ENCODE measurements at regions not wholly inside any gene's neighbourhood (a gene's known extent, or its start where the extent isn't known, plus 50 kb on each side); places are given as distances from the start of the nearest gene placed in this dataset.
"Not testable (repeated sequence)": the region's sequence is repeated elsewhere in the genome, so short reads cannot be mapped to it uniquely, and the experiment has no call there.

- H3K4me1 Mint-ChIP-seq; H3K9me3 Mint-ChIP-seq; H3K4me3 ChIP-seq (ENCODE audit: low read length in 2 of 2); H3K27me3 ChIP-seq (ENCODE audit: insufficient read depth, low read length); CTCF ChIA-PET (ENCODE audit: partially characterized antibody); H3K36me3 Mint-ChIP-seq; H3K4me3 Mint-ChIP-seq; H3K9me3 ChIP-seq (ENCODE audit: control insufficient read depth in 1 of 2, low read length in 2 of 2); H3K36me3 ChIP-seq (ENCODE audit: insufficient read depth, low read length); H3K27ac Mint-ChIP-seq; H3K4me1 ChIP-seq (ENCODE audit: insufficient read depth, low read length); H3K27me3 Mint-ChIP-seq; DNase-seq; H3K27ac ChIP-seq (ENCODE audit: low read depth, low read length); intact Hi-C loops (cut with micrococcal nuclease); POLR2A ChIA-PET (ENCODE audit: partially characterized antibody): not testable (repeated sequence)
Measured at GRCh38 chr15:67939588-67940323, 99.9 kb upstream of the RNU6-1 start.

DNA sequence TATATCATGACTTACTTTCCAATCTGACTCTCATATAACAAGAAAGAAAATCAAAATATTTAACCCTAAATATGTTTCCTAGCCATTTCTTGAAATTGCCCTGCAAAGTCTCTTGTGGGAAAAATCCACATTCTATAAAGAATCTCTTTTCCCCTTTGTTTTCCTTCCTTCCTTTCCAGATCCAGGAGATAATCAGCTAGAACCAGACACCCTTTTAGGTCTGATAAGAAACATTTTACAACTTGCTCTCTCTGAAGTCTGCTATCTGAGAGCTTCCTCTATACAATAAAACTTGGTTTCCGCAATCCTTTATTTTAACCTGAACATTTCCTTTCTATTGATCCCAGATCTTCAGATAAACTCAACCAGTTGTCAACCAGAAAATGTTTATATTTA, 100.5 kb upstream of the RNU6-1 start:
- no peak overlapping the region for H3K27ac Mint-ChIP-seq
- ChIA-PET CTCF (ENCODE audit: partially characterized antibody) (no interaction called here), POLR2A (ENCODE audit: partially characterized antibody) (no interaction called here)
- H3K9me3 ChIP-seq (ENCODE audit: control insufficient read depth in 1 of 2, low read length in 2 of 2) = no peaks in the 10 kb centered on the region
- intact Hi-C loops (cut with micrococcal nuclease) = no loop called here
- H3K4me1 Mint-ChIP-seq = no peaks in the 10 kb centered on the region
- no peaks in the 10 kb centered on the region for H3K27me3 ChIP-seq (ENCODE audit: insufficient read depth, low read length)
- no peaks in the 10 kb centered on the region for H3K36me3 Mint-ChIP-seq
- no peaks in the 10 kb centered on the region for H3K9me3 Mint-ChIP-seq
- H3K4me1 ChIP-seq (ENCODE audit: insufficient read depth, low read length) = no peaks in the 10 kb centered on the region
- H3K36me3 ChIP-seq (ENCODE audit: insufficient read depth, low read length) = no peaks in the 10 kb centered on the region
- H3K4me3 Mint-ChIP-seq = no peak overlapping the region
- no peak overlapping the region for H3K4me3 ChIP-seq (ENCODE audit: low read length in 2 of 2)
- no peak for DNase-seq
- H3K27me3 Mint-ChIP-seq = peaks cover 0 to 3% of the 10 kb centered on the region in 2 donors
- no peak overlapping the region for H3K27ac ChIP-seq (ENCODE audit: low read depth, low read length)

GRCh38 chr15:67941648-67942310, 101.9 kb upstream of the RNU6-1 start:
- Histone ChIP-seq H3K4me3 (ENCODE audit: low read length in 2 of 2) (no peak overlapping the region), H3K27ac (ENCODE audit: low read depth, low read length) (no peak overlapping the region), H3K27me3 (ENCODE audit: insufficient read depth, low read length) (no peaks in the 10 kb centered on the region), H3K9me3 (ENCODE audit: control insufficient read depth in 1 of 2, low read length in 2 of 2) (no peaks in the 10 kb centered on the region), H3K36me3 (ENCODE audit: insufficient read depth, low read length) (no peaks in the 10 kb centered on the region), H3K4me1 (ENCODE audit: insufficient read depth, low read length) (no peaks in the 10 kb centered on the region)
- H3K4me3 Mint-ChIP-seq = no peak overlapping the region
- intact Hi-C loops (cut with micrococcal nuclease) = no loop called here
- H3K4me1 Mint-ChIP-seq = peaks cover under 1 to 4% (median 4%) of the 10 kb centered on the region in 4 donors
- H3K36me3 Mint-ChIP-seq = no peaks in the 10 kb centered on the region
- H3K27ac Mint-ChIP-seq = no peak overlapping the region
- peaks cover 0 to 3% of the 10 kb centered on the region in 2 donors for H3K27me3 Mint-ChIP-seq
- no peaks in the 10 kb centered on the region for H3K9me3 Mint-ChIP-seq
- DNase-seq = no peak
- POLR2A ChIA-PET (ENCODE audit: partially characterized antibody) = no interaction called here
- CTCF ChIA-PET (ENCODE audit: partially characterized antibody) = no interaction called here

DNA sequence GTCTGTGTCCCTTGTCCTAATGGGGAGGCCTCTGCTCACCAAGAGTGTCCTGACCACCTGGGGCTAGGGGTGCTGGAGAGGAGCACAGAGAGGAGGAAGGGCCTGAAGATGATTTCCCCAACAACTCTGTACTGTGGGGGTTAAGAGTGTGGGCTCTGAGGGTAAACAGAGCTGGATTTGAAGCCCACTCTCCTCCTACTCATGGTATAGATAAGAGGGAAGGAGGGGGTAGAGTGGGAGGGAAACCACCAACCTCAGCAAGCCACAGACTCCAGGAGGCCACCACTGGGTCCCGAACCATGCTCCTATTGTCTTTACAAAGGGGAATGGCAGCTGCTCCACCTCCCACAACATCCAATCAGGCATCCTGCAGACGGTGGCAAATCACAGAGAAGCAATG, 103.6 kb upstream of the RNU6-1 start:
- Histone ChIP-seq H3K36me3 (ENCODE audit: insufficient read depth, low read length) (no peaks in the 10 kb centered on the region), H3K4me1 (ENCODE audit: insufficient read depth, low read length) (no peaks in the 10 kb centered on the region), H3K9me3 (ENCODE audit: control insufficient read depth in 1 of 2, low read length in 2 of 2) (no peaks in the 10 kb centered on the region), H3K4me3 (ENCODE audit: low read length in 2 of 2) (no peak overlapping the region), H3K27me3 (ENCODE audit: insufficient read depth, low read length) (no peaks in the 10 kb centered on the region), H3K27ac (ENCODE audit: low read depth, low read length) (no peak overlapping the region)
- H3K27me3 Mint-ChIP-seq = peaks cover 2 to 3% of the 10 kb centered on the region in 2 donors
- no peaks in the 10 kb centered on the region for H3K9me3 Mint-ChIP-seq
- H3K27ac Mint-ChIP-seq = no peak overlapping the region
- ChIA-PET CTCF (ENCODE audit: partially characterized antibody) (no interaction called here), POLR2A (ENCODE audit: partially characterized antibody) (no interaction called here)
- intact Hi-C loops (cut with micrococcal nuclease) = no loop called here
- no peak for DNase-seq
- H3K36me3 Mint-ChIP-seq = no peaks in the 10 kb centered on the region
- H3K4me3 Mint-ChIP-seq = no peak overlapping the region
- H3K4me1 Mint-ChIP-seq = peaks cover 3 to 6% (median 5%) of the 10 kb centered on the region in 4 donors

- Histone ChIP-seq H3K4me3 (ENCODE audit: low read length in 2 of 2) (no peak overlapping the region), H3K27me3 (ENCODE audit: insufficient read depth, low read length) (no peaks in the 10 kb centered on the region), H3K36me3 (ENCODE audit: insufficient read depth, low read length) (no peaks in the 10 kb centered on the region), H3K9me3 (ENCODE audit: control insufficient read depth in 1 of 2, low read length in 2 of 2) (no peaks in the 10 kb centered on the region), H3K27ac (ENCODE audit: low read depth, low read length) (no peak overlapping the region), H3K4me1 (ENCODE audit: insufficient read depth, low read length) (no peaks in the 10 kb centered on the region)
- ChIA-PET CTCF (ENCODE audit: partially characterized antibody) (no interaction called here), POLR2A (ENCODE audit: partially characterized antibody) (no interaction called here)
- H3K27me3 Mint-ChIP-seq = peaks cover 2 to 3% of the 10 kb centered on the region in 2 donors
- DNase-seq = no peak
- intact Hi-C loops (cut with micrococcal nuclease) = no loop called here
- no peak overlapping the region for H3K27ac Mint-ChIP-seq
- H3K36me3 Mint-ChIP-seq = no peaks in the 10 kb centered on the region
- no peaks in the 10 kb centered on the region for H3K9me3 Mint-ChIP-seq
- peaks cover 3 to 6% (median 5%) of the 10 kb centered on the region in 4 donors for H3K4me1 Mint-ChIP-seq
- no peak overlapping the region for H3K4me3 Mint-ChIP-seq
Measured at GRCh38 chr15:67944010-67944641, 104.3 kb upstream of the RNU6-1 start.

GRCh38 chr15:67945131-67945530, 105.3 kb upstream of the RNU6-1 start:
- H3K36me3 Mint-ChIP-seq = no peaks in the 10 kb centered on the region
- no peaks in the 10 kb centered on the region for H3K9me3 Mint-ChIP-seq
- Histone ChIP-seq H3K9me3 (ENCODE audit: control insufficient read depth in 1 of 2, low read length in 2 of 2) (no peaks in the 10 kb centered on the region), H3K36me3 (ENCODE audit: insufficient read depth, low read length) (no peaks in the 10 kb centered on the region), H3K4me1 (ENCODE audit: insufficient read depth, low read length) (no peaks in the 10 kb centered on the region), H3K27me3 (ENCODE audit: insufficient read depth, low read length) (no peaks in the 10 kb centered on the region), H3K27ac (ENCODE audit: low read depth, low read length) (no peak overlapping the region), H3K4me3 (ENCODE audit: low read length in 2 of 2) (no peak overlapping the region)
- peaks cover 2 to 3% of the 10 kb centered on the region in 2 donors for H3K27me3 Mint-ChIP-seq
- POLR2A ChIA-PET (ENCODE audit: partially characterized antibody) = no interaction called here
- intact Hi-C loops (cut with micrococcal nuclease) = no loop called here
- no peak for DNase-seq
- no peak overlapping the region for H3K27ac Mint-ChIP-seq
- H3K4me1 Mint-ChIP-seq = peaks cover 3 to 6% (median 5%) of the 10 kb centered on the region in 4 donors
- no peak overlapping the region for H3K4me3 Mint-ChIP-seq
- CTCF ChIA-PET (ENCODE audit: partially characterized antibody) = no interaction called here

- H3K36me3 ChIP-seq (ENCODE audit: insufficient read depth, low read length) = no peaks in the 10 kb centered on the region
- Mint-ChIP-seq H3K4me1 (peaks cover 3 to 6% (median 5%) of the 10 kb centered on the region in 4 donors), H3K4me3 (no peak overlapping the region), H3K27ac (peak overlapping the region in 1 of 7 donors; percentile 24), H3K27me3 (peaks cover 4 to 5% of the 10 kb centered on the region in 2 donors), H3K9me3 (no peaks in the 10 kb centered on the region), H3K36me3 (no peaks in the 10 kb centered on the region)
- no peak overlapping the region for H3K27ac ChIP-seq (ENCODE audit: low read depth, low read length)
- no peaks in the 10 kb centered on the region for H3K4me1 ChIP-seq (ENCODE audit: insufficient read depth, low read length)
- DNase-seq = peak in 1 of 5 donors; percentile 13
- intact Hi-C loops (cut with micrococcal nuclease) = no loop called here
- H3K4me3 ChIP-seq (ENCODE audit: low read length in 2 of 2) = no peak overlapping the region
- POLR2A ChIA-PET (ENCODE audit: partially characterized antibody) = no interaction called here
- no peaks in the 10 kb centered on the region for H3K9me3 ChIP-seq (ENCODE audit: control insufficient read depth in 1 of 2, low read length in 2 of 2)
- CTCF ChIA-PET (ENCODE audit: partially characterized antibody) = no interaction called here
- H3K27me3 ChIP-seq (ENCODE audit: insufficient read depth, low read length) = no peaks in the 10 kb centered on the region
Measured at GRCh38 chr15:67945951-67946700, 106.3 kb upstream of the RNU6-1 start.
